Kidney tubule cell (primary cell): ENCODE measurements at regions not wholly inside any gene's neighbourhood (a gene's known extent, or its start where the extent isn't known, plus 50 kb on each side); places are given as distances from the start of the nearest gene placed in this dataset.

Experiments used
- DNase-seq: peaks from one replicate; pipeline ENCODE4 v3.0.0-alpha.2; 2018; ENCODE audit warnings: low spot score

GRCh38 chr7:35386816-35387706, 133.2 kb upstream of the TBX20 start:
- no peak for DNase-seq

GRCh38 chr7:35386082-35386815, 132.3 kb upstream of the TBX20 start:
- DNase-seq = no peak

- DNase-seq = no peak
These were observed 131.1 kb upstream of the TBX20 start for GRCh38 chr7:35384761-35385700.

GRCh38 chr7:35380739-35381224, 126.9 kb upstream of the TBX20 start:
- no peak for DNase-seq

- no peak for DNase-seq
These were observed 125.6 kb upstream of the TBX20 start for GRCh38 chr7:35379481-35379880.

- no peak for DNase-seq
These were observed 121.6 kb upstream of the TBX20 start for GRCh38 chr7:35375516-35375915.

- DNase-seq = no peak
These were observed 121.0 kb upstream of the TBX20 start for GRCh38 chr7:35374858-35375257.

- DNase-seq = no peak
These were observed 117.3 kb upstream of the TBX20 start for GRCh38 chr7:35371221-35371620.

GRCh38 chr7:35370687-35371086, 116.8 kb upstream of the TBX20 start:
- DNase-seq = no peak

- no peak for DNase-seq
These were observed 112.6 kb upstream of the TBX20 start for GRCh38 chr7:35366167-35367155.

GRCh38 chr7:35365523-35365922, 111.6 kb upstream of the TBX20 start:
- no peak for DNase-seq

GRCh38 chr7:35362341-35362740, 108.4 kb upstream of the TBX20 start:
- no peak for DNase-seq

- DNase-seq = no peak
These were observed 105.5 kb upstream of the TBX20 start for GRCh38 chr7:35359423-35359822.

- no peak for DNase-seq
These were observed 102.6 kb upstream of the TBX20 start for GRCh38 chr7:35356495-35356894.

- DNase-seq = no peak
These were observed 102.0 kb upstream of the TBX20 start for GRCh38 chr7:35355911-35356310.

GRCh38 chr7:35355199-35355598, 101.3 kb upstream of the TBX20 start:
- no peak for DNase-seq

- no peak for DNase-seq
These were observed 99.6 kb upstream of the TBX20 start for GRCh38 chr7:35353481-35353880.

- no peak for DNase-seq
These were observed 97.6 kb upstream of the TBX20 start for GRCh38 chr7:35351466-35351865.

GRCh38 chr7:35348611-35349400, 94.9 kb upstream of the TBX20 start:
- DNase-seq = no peak

- DNase-seq = no peak
These were observed 88.9 kb upstream of the TBX20 start for GRCh38 chr7:35342786-35343185.
